HepG2 (cell line): ENCODE measurements at regions not wholly inside any gene's neighbourhood (a gene's known extent, or its start where the extent isn't known, plus 50 kb on each side); places are given as distances from the start of the nearest gene placed in this dataset.

Experiments used
- ATAC-seq: fragments of 200-7000 bp; cut with Tn5 transposase; 3 replicates; pipeline ENCODE4 v1.9.1; 2020; ENCODE audit warnings: mild to moderate bottlenecking, moderate library complexity
- BruUV-seq: library from RNA; stranded (reverse); fragments of 400-500 nt; replicated peaks from 2 replicates; lab custom pipeline; 2021; lab: Mats Ljungman, UMichigan
- CTCF ChIA-PET: fragments of 300-600 bp; formaldehyde crosslinking; extraction: SDS; loops from one replicate; lab custom pipeline; 2021; ENCODE audit warnings: low total read pairs, inconsistent platforms, low intra/inter-chr PET ratio; lab: Yijun Ruan, JAX
- POLR2A ChIA-PET: fragments of 350-600 bp; sonication (Branson Sonifier 250); formaldehyde crosslinking; loops from one replicate; lab custom pipeline; 2020; ENCODE audit warnings: antibody characterized with exemption, inconsistent platforms; lab: Yijun Ruan, JAX
- DNase-seq: peaks from one replicate; pipeline ENCODE4 v3.0.0-alpha.2; 2015; ENCODE audit warnings: low spot score
- FAIRE-seq: peaks from 3 replicates; lab custom pipeline; 2011; peaks lifted over from hg19 to GRCh38; lab: Jason Lieb, UNC
- H2AFZ ChIP-seq: one replicate; pipeline ENCODE4 v1.6.1; 2011; ENCODE audit warnings: low read length, inconsistent platforms
- H3K27ac ChIP-seq: fragments of 300-600 bp; 3 replicates; pipeline ENCODE4 v1.8.0; 2011; ENCODE audit warnings: mixed run types, mild to moderate bottlenecking, mixed read lengths, low read length, inconsistent platforms; ENCODE audit not compliant: insufficient read depth; ENCODE audit errors: extremely low read length
- H3K27me3 ChIP-seq, 2 experiments: fragments of 200-600 bp in 1 of 2; 2 replicates in 1 of 2; 3 replicates in 1 of 2; pipeline versions ENCODE4 v1.6.0 to v1.8.0; 2011; ENCODE audit warnings: low read length in 2 of 2, mild to moderate bottlenecking in 2 of 2, moderate library complexity in 2 of 2, inconsistent platforms in 1 of 2; ENCODE audit not compliant: insufficient read depth in 2 of 2, control insufficient read depth in 1 of 2
- H3K36me3 ChIP-seq, 2 experiments: fragments of 200-600 bp in 1 of 2; replicated peaks in 1 of 2; 2 replicates in 1 of 2; 3 replicates in 1 of 2; pipeline versions ENCODE4 v1.5.1 to v1.8.0; 2011; ENCODE audit warnings: low read length in 2 of 2, inconsistent platforms in 1 of 2; ENCODE audit not compliant: insufficient read depth in 2 of 2, control insufficient read depth in 1 of 2
- H3K4me1 ChIP-seq: 2 replicates; pipeline ENCODE4 v1.5.1; 2012; ENCODE audit warnings: low read length, inconsistent platforms; ENCODE audit not compliant: insufficient read depth
- H3K4me2 ChIP-seq: 2 replicates; pipeline ENCODE4 v1.6.0; 2011; ENCODE audit warnings: low read depth, low read length, inconsistent platforms
- H3K4me3 ChIP-seq, 3 experiments: fragments of 200-600 bp in 1 of 3; sonication (generic), shearing (Covaris generic) in 1 of 3; replicated peaks in 1 of 3; 2 replicates each; pipeline ENCODE4 v1.5.1; 2011 to 2016; ENCODE audit warnings: low read length in 3 of 3, inconsistent platforms in 2 of 3, low read depth in 2 of 3, mild to moderate bottlenecking in 2 of 3, control low read depth in 1 of 3, mixed read lengths in 1 of 3; ENCODE audit not compliant: insufficient read depth in 1 of 3
- H3K79me2 ChIP-seq: one replicate; pipeline ENCODE4 v1.6.1; 2011; ENCODE audit warnings: low read length, inconsistent platforms; ENCODE audit not compliant: insufficient read depth
- H3K9ac ChIP-seq: 2 replicates; pipeline ENCODE4 v1.6.0; 2011; ENCODE audit warnings: mild to moderate bottlenecking, low read depth, low read length, inconsistent platforms; ENCODE audit not compliant: insufficient read depth
- H3K9me3 ChIP-seq: 2 replicates; pipeline ENCODE4 v1.5.1; 2012; ENCODE audit warnings: mild to moderate bottlenecking, low read length
- H4K20me1 ChIP-seq: 2 replicates; pipeline ENCODE4 v1.6.0; 2011; ENCODE audit warnings: inconsistent platforms, mild to moderate bottlenecking, low read length, moderate library complexity; ENCODE audit not compliant: insufficient read depth
- ARID4A ChIP-seq: sonication (generic); formaldehyde crosslinking; IDR thresholded peaks from 2 replicates; pipeline ENCODE4 v1.5.0; 2020; ENCODE audit warnings: mild to moderate bottlenecking, missing genetic modification reagents, borderline replicate concordance
- RFXAP ChIP-seq: sonication (generic); formaldehyde crosslinking; IDR thresholded peaks from 2 replicates; pipeline ENCODE4 v1.4.0; 2020; ENCODE audit warnings: missing genetic modification reagents, borderline replicate concordance
- STAG1 ChIP-seq: sonication (generic); formaldehyde crosslinking; IDR thresholded peaks from 2 replicates; pipeline ENCODE4 v1.4.0; 2020; ENCODE audit warnings: missing genetic modification reagents
- ZBTB20 ChIP-seq: sonication (generic); formaldehyde crosslinking; IDR thresholded peaks from 2 replicates; pipeline ENCODE4 v1.8.1; 2023; ENCODE audit warnings: missing genetic modification reagents, low read depth, mild to moderate bottlenecking, borderline replicate concordance
- ZNF224 ChIP-seq: sonication (generic); formaldehyde crosslinking; IDR thresholded peaks from 2 replicates; pipeline ENCODE4 v1.5.0; 2020; ENCODE audit warnings: mild to moderate bottlenecking, missing genetic modification reagents
- ZNF510 ChIP-seq: sonication (generic); formaldehyde crosslinking; IDR thresholded peaks from 2 replicates; pipeline ENCODE4 v1.4.0; 2020; ENCODE audit warnings: low read depth, mild to moderate bottlenecking, missing genetic modification reagents
- ZNF709 ChIP-seq: sonication (generic); formaldehyde crosslinking; IDR thresholded peaks from 2 replicates; pipeline ENCODE4 v1.5.0; 2020; ENCODE audit warnings: mild to moderate bottlenecking, missing genetic modification reagents
- ZNF776 ChIP-seq: sonication (generic); formaldehyde crosslinking; IDR thresholded peaks from 2 replicates; pipeline ENCODE4 v1.4.0; 2020; ENCODE audit warnings: mild to moderate bottlenecking, missing genetic modification reagents
- WGBS: methylation state at CpG from one replicate; pipeline ENCODE4 v1.1.6; 2017; ENCODE audit warnings: low lambda C conversion rate; 5-methylcytosine and 5-hydroxymethylcytosine counted together
- in situ Hi-C: cut with HindIII; loops from 2 replicates; pipeline ENCODE4 v1.10.0; 2017; ENCODE audit warnings: low pct_unique_long_range_greater_than_20kb; ENCODE audit not compliant: extremely low pct_ligation_motif_present
- intact Hi-C: fragments of 100-400 bp; cut with micrococcal nuclease; formaldehyde crosslinking; loops from one replicate; pipeline ENCODE4 v1.10.0; 2022; ENCODE audit not compliant: unreplicated experiment

GRCh38 chr4:8707045-8707781, 114.6 kb downstream of the CPZ start:
- in situ Hi-C loops (no loop called here), intact Hi-C loops (no loop called here)
- no peaks in the 10 kb centered on the region for H3K79me2 ChIP-seq
- 7% methylated on average over 9 of the region's 15 CpGs for WGBS
- H2AFZ ChIP-seq = no peak overlapping the region
- DNase-seq = no peak
- POLR2A ChIA-PET = no interaction called here
- H3K27me3 ChIP-seq = peaks cover 6 to 76% of the 10 kb centered on the region in 2 experiments; a peak in 4 of 5 replicates
- no peak overlapping the region for H3K9ac ChIP-seq
- H3K36me3 ChIP-seq = no peaks in the 10 kb centered on the region
- no TSS peak for BruUV-seq
- FAIRE-seq = no peak
- TF ChIP-seq ZBTB20 (CRISPR knock-in tag) = no peak
- no peak for TF ChIP-seq ZNF776 (CRISPR knock-in tag)
- no peak for TF ChIP-seq STAG1 (CRISPR knock-in tag)
- TF ChIP-seq ZNF224 (CRISPR knock-in tag) = no peak
- no peak for TF ChIP-seq ZNF709 (CRISPR knock-in tag)
- no peak for TF ChIP-seq ARID4A (CRISPR knock-in tag)
- TF ChIP-seq RFXAP (CRISPR knock-in tag) = no peak
- TF ChIP-seq ZNF510 (CRISPR knock-in tag) = no peak
- no peak overlapping the region for H3K4me2 ChIP-seq
- peaks cover 3% of the 10 kb centered on the region; the same call in 1 of the 2 replicates for H3K9me3 ChIP-seq
- no peaks in the 10 kb centered on the region for H4K20me1 ChIP-seq
- ATAC-seq = no peak
- no peak overlapping the region for H3K4me3 ChIP-seq
- H3K27ac ChIP-seq = no peak overlapping the region
- CTCF ChIA-PET = no interaction called here
- H3K4me1 ChIP-seq = no peaks in the 10 kb centered on the region
